ENCODE measurements at regions not wholly inside any gene's neighbourhood (a gene's known extent, or its start where the extent isn't known, plus 50 kb on each side); places are given as distances from the start of the nearest gene placed in this dataset.

GRCh38 chr3:78427303-78427702 lies 1340.5 kb downstream of the ROBO1 start:
- H3K4me3 Mint-ChIP-seq, result no peak overlapping the region
- DNase-seq (ENCODE audit: low spot score in 2 of 2, unreplicated experiment in 2 of 2), result no peak

GRCh38 chr3:78430741-78431140 lies 1337.1 kb downstream of the ROBO1 start:
- H3K4me3 Mint-ChIP-seq, result no peak overlapping the region
- no peak for DNase-seq (ENCODE audit: low spot score in 2 of 2, unreplicated experiment in 2 of 2)
- peaks cover 6% of the 10 kb centered on the region for H3K4me1 Mint-ChIP-seq
- TF ChIP-seq CTCF (IDR thresholded peaks at IDR 0.05; ENCODE audit: unreplicated experiment), result no peak
- peaks cover 9% of the 10 kb centered on the region for H3K9me3 Mint-ChIP-seq
- H3K27ac Mint-ChIP-seq, result no peak overlapping the region
- H3K27me3 Mint-ChIP-seq (ENCODE audit: low read depth), result no peaks in the 10 kb centered on the region
- H3K36me3 Mint-ChIP-seq, result no peaks in the 10 kb centered on the region

More at GRCh38 chr3:78427303-78427702, 1340.5 kb downstream of the ROBO1 start:
- Mint-ChIP-seq H3K4me1 (peaks cover 6% of the 10 kb centered on the region), H3K36me3 (no peaks in the 10 kb centered on the region), H3K27me3 (ENCODE audit: low read depth) (no peaks in the 10 kb centered on the region), H3K27ac (no peak overlapping the region), H3K9me3 (peaks cover 9% of the 10 kb centered on the region)
- TF ChIP-seq CTCF (IDR thresholded peaks at IDR 0.05; ENCODE audit: unreplicated experiment), result no peak

GRCh38 chr3:78434801-78435200 lies 1333.0 kb downstream of the ROBO1 start:
- peaks cover 6% of the 10 kb centered on the region for H3K9me3 Mint-ChIP-seq
- no peak overlapping the region for H3K27ac Mint-ChIP-seq
- DNase-seq (ENCODE audit: low spot score in 2 of 2, unreplicated experiment in 2 of 2), result no peak
- H3K36me3 Mint-ChIP-seq, result no peaks in the 10 kb centered on the region
- no peaks in the 10 kb centered on the region for H3K27me3 Mint-ChIP-seq (ENCODE audit: low read depth)
- no peaks in the 10 kb centered on the region for H3K4me1 Mint-ChIP-seq
- H3K4me3 Mint-ChIP-seq, result no peak overlapping the region
- no peak for TF ChIP-seq CTCF (IDR thresholded peaks at IDR 0.05; ENCODE audit: unreplicated experiment)

GRCh38 chr3:78455166-78455565 lies 1312.6 kb downstream of the ROBO1 start:
- no peaks in the 10 kb centered on the region for H3K36me3 Mint-ChIP-seq
- DNase-seq (ENCODE audit: low spot score in 2 of 2, unreplicated experiment in 2 of 2), result no peak
- no peaks in the 10 kb centered on the region for H3K4me1 Mint-ChIP-seq
- H3K9me3 Mint-ChIP-seq, result peaks cover 4% of the 10 kb centered on the region
- no peaks in the 10 kb centered on the region for H3K27me3 Mint-ChIP-seq (ENCODE audit: low read depth)
- no peak for TF ChIP-seq CTCF (IDR thresholded peaks at IDR 0.05; ENCODE audit: unreplicated experiment)
- H3K4me3 Mint-ChIP-seq, result no peak overlapping the region
- no peak overlapping the region for H3K27ac Mint-ChIP-seq

- Mint-ChIP-seq H3K36me3 (no peaks in the 10 kb centered on the region), H3K4me1 (no peaks in the 10 kb centered on the region), H3K27me3 (ENCODE audit: low read depth) (no peaks in the 10 kb centered on the region), H3K27ac (no peak overlapping the region), H3K9me3 (peaks cover 4% of the 10 kb centered on the region), H3K4me3 (no peak overlapping the region)
- no peak for TF ChIP-seq CTCF (IDR thresholded peaks at IDR 0.05; ENCODE audit: unreplicated experiment)
- DNase-seq (ENCODE audit: low spot score in 2 of 2, unreplicated experiment in 2 of 2), result no peak
These were observed 1311.9 kb downstream of the ROBO1 start for GRCh38 chr3:78455712-78456433.

Data from mesothelial cell of epicardium (in vitro differentiated cells).